Stomach (tissue), 8 donors: ENCODE measurements at regions not wholly inside any gene's neighbourhood (a gene's known extent, or its start where the extent isn't known, plus 50 kb on each side); places are given as distances from the start of the nearest gene placed in this dataset.
"Not testable (repeated sequence)": the region's sequence is repeated elsewhere in the genome, so short reads cannot be mapped to it uniquely, and the experiment has no call there.

Experiments
- DNase-seq, 2 donors: peaks; one replicate each; pipeline versions ENCODE4 v3.0.0 to v3.0.0-alpha.2; 2013 to 2019
- H3K27ac ChIP-seq, 5 donors: fragments of 200-600 bp in 4 of 5; sonication (generic) in 4 of 5; one replicate each; pipeline ENCODE4 v1.5.1; 2013 to 2019; ENCODE audit warnings: mild to moderate bottlenecking in 1 of 5, moderate library complexity in 1 of 5
- H3K27me3 ChIP-seq, 3 donors: fragments of 200-600 bp; sonication (generic); one replicate each; pipeline ENCODE4 v1.5.1; 2017 to 2019; ENCODE audit warnings: mixed run types in 1 of 3
- H3K36me3 ChIP-seq, 4 donors: fragments of 200-600 bp; sonication (generic); 1 replicate in 3 of 4; 2 replicates in 1 of 4; pipeline ENCODE4 v1.5.1; 2016 to 2019
- H3K4me1 ChIP-seq, 4 donors: fragments of 200-600 bp; sonication (generic); one replicate each; pipeline ENCODE4 v1.5.1; 2016 to 2019
- H3K4me3 ChIP-seq, 4 donors: fragments of 200-600 bp; sonication (generic) in 3 of 4; one replicate each; pipeline ENCODE4 v1.5.1; 2016 to 2019; ENCODE audit warnings: mild to moderate bottlenecking in 1 of 4
- H3K9me3 ChIP-seq, 4 donors: fragments of 200-600 bp; sonication (generic); one replicate each; pipeline ENCODE4 v1.5.1; 2016 to 2019
- CTCF ChIP-seq, 7 experiments: fragments of 450-650 bp in 4 of 7; fragments of 200-600 bp in 3 of 7; sonication (generic) in 3 of 7; IDR thresholded peaks; one replicate each; pipeline ENCODE4 v1.5.1; 2016 to 2019; ENCODE audit warnings: antibody characterized with exemption in 7 of 7, control low read depth in 2 of 7, mild to moderate bottlenecking in 1 of 7
- EP300 ChIP-seq: sonication (generic); formaldehyde crosslinking; IDR thresholded peaks from one replicate; pipeline ENCODE4 v1.6.1; 2017; ENCODE audit warnings: antibody characterized with exemption
- POLR2A ChIP-seq, 4 donors: fragments of 450-650 bp; IDR thresholded peaks; one replicate each; pipeline ENCODE4 v1.6.1; 2016; ENCODE audit warnings: antibody characterized with exemption in 4 of 4, control low read depth in 2 of 4, mild to moderate bottlenecking in 1 of 4, moderate library complexity in 1 of 4
- POLR2AphosphoS5 ChIP-seq, 3 donors: sonication (generic); formaldehyde crosslinking; IDR thresholded peaks; one replicate each; pipeline ENCODE4 v1.6.1; 2016; ENCODE audit warnings: antibody characterized with exemption in 3 of 3
- WGBS, 5 donors: extraction: QIAGEN DNeasy Blood & Tissue Kit in 3 of 5; methylation state at CpG; one replicate each; pipeline versions ENCODE4 v1.1.5 to v1.1.7; 2013 to 2018; 5-methylcytosine and 5-hydroxymethylcytosine counted together
- intact Hi-C: fragments of 100-400 bp; cut with DNase I; formaldehyde crosslinking; loops from one replicate; pipeline ENCODE4 v1.15.1; 2023; ENCODE audit warnings: low total_unique reads
- donor health status: healthy with polysubstance abuse.
- donor health status: Bipolar disorder and iron deficiency.
- donor health status: healthy.

- TF ChIP-seq POLR2AphosphoS5 (IDR thresholded peaks at IDR 0.05), result no peak
- no peak for TF ChIP-seq CTCF (IDR thresholded peaks at IDR 0.05)
- no peak for TF ChIP-seq POLR2A (IDR thresholded peaks at IDR 0.05)
- TF ChIP-seq EP300, result no peak
- Histone ChIP-seq H3K27me3 (no peaks in the 10 kb centered on the region), H3K9me3 (no peaks in the 10 kb centered on the region), H3K27ac (no peak overlapping the region), H3K4me1 (no peaks in the 10 kb centered on the region), H3K4me3 (no peak overlapping the region), H3K36me3 (no peaks in the 10 kb centered on the region)
- DNase-seq, result no peak
- 76 to 92% (median 88%) methylated on average over 3 of the region's 3 CpGs for WGBS, 5 donors
- intact Hi-C loops, result no loop called here
These were observed 351.3 kb downstream of the NKX6-1 start for GRCh38 chr4:84147831-84148230.

GRCh38 chr4:84146300-84146959 lies 352.7 kb downstream of the NKX6-1 start:
- Histone ChIP-seq H3K36me3 (no peaks in the 10 kb centered on the region), H3K27me3 (no peaks in the 10 kb centered on the region), H3K4me3 (no peak overlapping the region), H3K4me1 (no peaks in the 10 kb centered on the region), H3K9me3 (no peaks in the 10 kb centered on the region), H3K27ac (no peak overlapping the region)
- TF ChIP-seq CTCF (IDR thresholded peaks at IDR 0.05) (no peak), EP300 (no peak), POLR2A (IDR thresholded peaks at IDR 0.05) (no peak), POLR2AphosphoS5 (IDR thresholded peaks at IDR 0.05) (no peak)
- 30 to 47% (median 45%) methylated on average over 3 of the region's 3 CpGs for WGBS, 5 donors
- intact Hi-C loops, result no loop called here
- DNase-seq, result no peak

GRCh38 chr4:84145176-84145575 lies 353.9 kb downstream of the NKX6-1 start:
- no peaks in the 10 kb centered on the region for H3K27me3 ChIP-seq

GRCh38 chr4:84126911-84127310 lies 372.2 kb downstream of the NKX6-1 start:
- WGBS, 5 donors, result 43 to 70% (median 52%) methylated on average over 12 to 20 of the region's 20 CpGs
- H3K27me3 ChIP-seq, H3K27ac ChIP-seq, H3K4me1 ChIP-seq, H3K9me3 ChIP-seq, H3K4me3 ChIP-seq, intact Hi-C loops, H3K36me3 ChIP-seq: not testable (repeated sequence)
- DNase-seq, result peak in 1 of 2 donors; percentile 28

More at GRCh38 chr4:84145176-84145575, 353.9 kb downstream of the NKX6-1 start:
- DNase-seq, result no peak
- 64 to 77% (median 70%) methylated on average over 3 of the region's 3 CpGs for WGBS, 5 donors
- no peaks in the 10 kb centered on the region for H3K9me3 ChIP-seq
- no peak overlapping the region for H3K4me3 ChIP-seq
- H3K36me3 ChIP-seq, result no peaks in the 10 kb centered on the region
- TF ChIP-seq POLR2AphosphoS5 (IDR thresholded peaks at IDR 0.05), result no peak
- TF ChIP-seq CTCF (IDR thresholded peaks at IDR 0.05), result no peak
- TF ChIP-seq EP300, result no peak
- no peak for TF ChIP-seq POLR2A (IDR thresholded peaks at IDR 0.05)
- intact Hi-C loops, result no loop called here
- no peaks in the 10 kb centered on the region for H3K4me1 ChIP-seq
- no peak overlapping the region for H3K27ac ChIP-seq

GRCh38 chr4:84126061-84126787 lies 372.9 kb downstream of the NKX6-1 start:
- TF ChIP-seq CTCF (IDR thresholded peaks at IDR 0.05) (no peak), POLR2AphosphoS5 (IDR thresholded peaks at IDR 0.05) (no peak), POLR2A (IDR thresholded peaks at IDR 0.05) (no peak), EP300 (no peak)
- no peak overlapping the region for H3K27ac ChIP-seq
- DNase-seq, result no peak
- 83 to 86% (median 86%) methylated on average over 5 of the region's 5 CpGs for WGBS, 5 donors
- no peaks in the 10 kb centered on the region for H3K9me3 ChIP-seq
- no peaks in the 10 kb centered on the region for H3K27me3 ChIP-seq
- H3K36me3 ChIP-seq, result no peaks in the 10 kb centered on the region
- intact Hi-C loops, result no loop called here
- no peak overlapping the region for H3K4me3 ChIP-seq
- H3K4me1 ChIP-seq, result no peaks in the 10 kb centered on the region
